Brain microvascular endothelial cell (primary cell): ENCODE measurements at regions not wholly inside any gene's neighbourhood (a gene's known extent, or its start where the extent isn't known, plus 50 kb on each side); places are given as distances from the start of the nearest gene placed in this dataset.

Experiments used
- DNase-seq: peaks from one replicate; pipeline ENCODE4 v3.0.0-alpha.2; 2020
- H3K27ac ChIP-seq: fragments of 250-450 bp; sonication (Bioruptor Pico); 2 replicates; pipeline ENCODE4 v1.5.1; 2020; ENCODE audit warnings: mild to moderate bottlenecking, moderate library complexity
- H3K27me3 ChIP-seq: fragments of 250-450 bp; sonication (Bioruptor Pico); replicated peaks from 2 replicates; pipeline ENCODE4 v1.5.1; 2020; ENCODE audit warnings: mild to moderate bottlenecking
- H3K36me3 ChIP-seq: fragments of 250-450 bp; sonication (Bioruptor Pico); replicated peaks from 2 replicates; pipeline ENCODE4 v1.5.1; 2020; ENCODE audit warnings: mild to moderate bottlenecking
- H3K4me3 ChIP-seq: 2 replicates; pipeline ENCODE4 v1.5.1; 2011; ENCODE audit warnings: low read depth, mild to moderate bottlenecking, control low read depth, low read length, moderate library complexity
- CTCF ChIP-seq: IDR thresholded peaks from 2 replicates; pipeline ENCODE4 v1.5.1; 2011; ENCODE audit warnings: low read depth, mild to moderate bottlenecking, moderate library complexity, low read length, control low read depth, inconsistent platforms; ENCODE audit errors: missing control alignments
- in situ Hi-C: cut with HindIII; loops from 2 replicates; pipeline ENCODE4 v1.10.0; 2017; ENCODE audit warnings: low sequenced_read_pairs, low pct_ligation_motif_present

GRCh38 chr22:48908547-48908946, 919.1 kb downstream of the BRD1 start:
- DNase-seq, result no peak
- Histone ChIP-seq H3K27ac (no peak overlapping the region), H3K27me3 (no peaks in the 10 kb centered on the region), H3K36me3 (no peaks in the 10 kb centered on the region), H3K4me3 (no peak overlapping the region)
- TF ChIP-seq CTCF, result no peak
- in situ Hi-C loops, result no loop called here

- Histone ChIP-seq H3K36me3 (no peaks in the 10 kb centered on the region), H3K4me3 (no peak overlapping the region), H3K27ac (no peak overlapping the region), H3K27me3 (no peaks in the 10 kb centered on the region)
- in situ Hi-C loops, result no loop called here
- no peak for TF ChIP-seq CTCF
- no peak for DNase-seq
These were observed 920.1 kb downstream of the BRD1 start for GRCh38 chr22:48907591-48907990.

GRCh38 chr22:48906216-48906835, 921.3 kb downstream of the BRD1 start:
- TF ChIP-seq CTCF, result no peak
- no peaks in the 10 kb centered on the region for H3K36me3 ChIP-seq
- no peak overlapping the region for H3K27ac ChIP-seq
- in situ Hi-C loops, result no loop called here
- no peak overlapping the region for H3K4me3 ChIP-seq
- no peaks in the 10 kb centered on the region for H3K27me3 ChIP-seq
- DNase-seq, result no peak

GRCh38 chr22:48905206-48905975, 922.3 kb downstream of the BRD1 start:
- H3K27ac ChIP-seq, result no peak overlapping the region
- in situ Hi-C loops, result no loop called here
- DNase-seq, result no peak
- no peak overlapping the region for H3K4me3 ChIP-seq
- no peaks in the 10 kb centered on the region for H3K36me3 ChIP-seq
- TF ChIP-seq CTCF, result no peak
- H3K27me3 ChIP-seq, result no peaks in the 10 kb centered on the region

GRCh38 chr22:48902983-48903650, 924.6 kb downstream of the BRD1 start:
- in situ Hi-C loops, result no loop called here
- Histone ChIP-seq H3K27ac (no peak overlapping the region), H3K4me3 (no peak overlapping the region), H3K36me3 (no peaks in the 10 kb centered on the region), H3K27me3 (no peaks in the 10 kb centered on the region)
- TF ChIP-seq CTCF, result no peak
- DNase-seq, result no peak
